ENCODE measurements at regions not wholly inside any gene's neighbourhood (a gene's known extent, or its start where the extent isn't known, plus 50 kb on each side); places are given as distances from the start of the nearest gene placed in this dataset.

- TF ChIP-seq CTCF (IDR thresholded peaks at IDR 0.05) = no peak
- no peak for TF ChIP-seq ZNF416 (CRISPR knock-in tag; IDR thresholded peaks at IDR 0.05)
Measured at GRCh38 chr6:146962329-146962728, 241.9 kb upstream of the STXBP5 start.

Data from WTC11 (cell line).